ENCODE measurements at regions not wholly inside any gene's neighbourhood (a gene's known extent, or its start where the extent isn't known, plus 50 kb on each side); places are given as distances from the start of the nearest gene placed in this dataset.

GRCh38 chr12:67816269-67816668 lies 167.7 kb downstream of the DYRK2 start:
- no peak for DNase-seq (ENCODE audit: low read depth)

GRCh38 chr12:67818459-67818903 lies 169.9 kb downstream of the DYRK2 start:
- no peak overlapping the region for H3K4me3 ChIP-seq (ENCODE audit: low read depth, low read length)
- no peak for DNase-seq (ENCODE audit: low read depth)
- TF ChIP-seq CTCF (IDR thresholded peaks at IDR 0.05; ENCODE audit: insufficient read depth, low read depth, low read length, missing control alignments) = no peak

More at GRCh38 chr12:67816269-67816668, 167.7 kb downstream of the DYRK2 start:
- H3K4me3 ChIP-seq (ENCODE audit: low read depth, low read length) = no peak overlapping the region
- no peak for TF ChIP-seq CTCF (IDR thresholded peaks at IDR 0.05; ENCODE audit: insufficient read depth, low read depth, low read length, missing control alignments)

- no peak for DNase-seq (ENCODE audit: low read depth)
- H3K4me3 ChIP-seq (ENCODE audit: low read depth, low read length) = no peak overlapping the region
- no peak for TF ChIP-seq CTCF (IDR thresholded peaks at IDR 0.05; ENCODE audit: insufficient read depth, low read depth, low read length, missing control alignments)
These were observed 169.3 kb upstream of the IFNG-AS1 start for GRCh38 chr12:67819902-67820301.

- H3K4me3 ChIP-seq (ENCODE audit: low read depth, low read length) = no peak overlapping the region
- no peak for TF ChIP-seq CTCF (IDR thresholded peaks at IDR 0.05; ENCODE audit: insufficient read depth, low read depth, low read length, missing control alignments)
- DNase-seq (ENCODE audit: low read depth) = no peak
These were observed 168.6 kb upstream of the IFNG-AS1 start for GRCh38 chr12:67820694-67821093.

- no peak overlapping the region for H3K4me3 ChIP-seq (ENCODE audit: low read depth, low read length)
- TF ChIP-seq CTCF (IDR thresholded peaks at IDR 0.05; ENCODE audit: insufficient read depth, low read depth, low read length, missing control alignments) = no peak
- DNase-seq (ENCODE audit: low read depth) = no peak
These were observed 166.4 kb upstream of the IFNG-AS1 start for GRCh38 chr12:67822826-67823225.

- H3K4me3 ChIP-seq (ENCODE audit: low read depth, low read length) = no peak overlapping the region
- TF ChIP-seq CTCF (IDR thresholded peaks at IDR 0.05; ENCODE audit: insufficient read depth, low read depth, low read length, missing control alignments) = no peak
- DNase-seq (ENCODE audit: low read depth) = no peak
These were observed 163.1 kb upstream of the IFNG-AS1 start for GRCh38 chr12:67826148-67826547.

GRCh38 chr12:67826946-67827720 lies 162.1 kb upstream of the IFNG-AS1 start:
- TF ChIP-seq CTCF (IDR thresholded peaks at IDR 0.05; ENCODE audit: insufficient read depth, low read depth, low read length, missing control alignments) = no peak
- no peak overlapping the region for H3K4me3 ChIP-seq (ENCODE audit: low read depth, low read length)
- DNase-seq (ENCODE audit: low read depth) = no peak

All from GM12865 (cell line).